Right ventricle myocardium superior (tissue), 1 donor: ENCODE measurements at regions not wholly inside any gene's neighbourhood (a gene's known extent, or its start where the extent isn't known, plus 50 kb on each side); places are given as distances from the start of the nearest gene placed in this dataset. TPM values are rescaled to one million over a fixed set of nuclear protein-coding genes. Genes with fewer than 3 reads are reported as not detected.
"Not testable (repeated sequence)": the region's sequence is repeated elsewhere in the genome, so short reads cannot be mapped to it uniquely, and the experiment has no call there.

Experiments used
- ATAC-seq: fragments of 200-7000 bp; cut with Tn5 transposase; one replicate; pipeline ENCODE4 v1.9.1; 2020; ENCODE audit warnings: mild to moderate bottlenecking; ENCODE audit not compliant: poor library complexity
- DNase-seq: peaks from one replicate; pipeline ENCODE4 v3.0.0-alpha.2; 2020
- intact Hi-C: fragments of 100-400 bp; cut with DNase I; formaldehyde crosslinking; loops from one replicate; pipeline ENCODE4 v1.11.2; 2022
- microRNA-seq: library from miRNA; unstranded; fragments of <30 nt; microRNA quantifications from one replicate; pipeline ENCODE4 v1.2.0, GENCODE V29; 2020
- donor health status: DM: no; HTN: yes; CAD: no; lungs with severe emphysema.

DNA sequence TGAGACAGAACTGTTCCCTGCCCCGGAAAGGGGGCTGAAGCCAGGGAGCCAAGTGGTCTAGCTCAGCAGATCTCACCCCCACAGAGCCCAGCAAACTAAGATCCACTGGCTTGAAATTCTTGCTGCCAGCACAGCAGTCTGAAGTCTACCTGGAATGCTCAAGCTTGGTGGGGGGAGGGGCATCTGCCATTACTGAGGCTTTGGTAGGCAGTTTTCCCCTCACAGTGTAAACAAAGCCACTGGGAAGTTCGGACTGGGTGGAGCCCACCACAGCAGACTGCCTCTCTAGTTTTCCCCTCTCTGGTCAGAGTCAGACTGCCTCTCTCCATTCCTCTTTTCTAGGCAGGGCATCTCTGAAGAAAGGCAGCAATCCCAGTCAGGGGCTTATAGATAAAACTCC is 68.5 kb upstream of the MAN1A1 start:
- intact Hi-C loops, DNase-seq, ATAC-seq: not testable (repeated sequence)

- DNase-seq (no peak), ATAC-seq (no peak)
- intact Hi-C loops, result no loop called here
These were observed 57.6 kb upstream of the MAN1A1 start for GRCh38 chr6:119407156-119407555.

DNA sequence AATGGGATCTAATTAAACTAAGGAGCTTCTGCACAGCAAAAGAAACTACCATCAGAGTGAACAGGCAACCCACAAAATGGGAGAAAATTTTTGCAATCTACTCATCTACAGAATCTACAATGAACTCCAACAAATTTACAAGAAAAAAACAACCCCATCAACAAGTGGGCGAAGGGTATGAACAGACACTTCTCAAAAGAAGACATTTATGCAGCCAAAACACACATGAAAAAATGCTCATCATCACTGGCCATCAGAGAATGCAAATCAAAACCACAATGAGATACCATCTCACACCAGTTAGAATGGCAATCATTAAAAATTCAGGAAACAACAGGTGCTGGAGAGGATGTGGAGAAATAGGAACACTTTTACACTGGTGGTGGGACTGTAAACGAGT is 55.6 kb upstream of the MAN1A1 start:
- ATAC-seq, DNase-seq, intact Hi-C loops: not testable (repeated sequence)

Small RNA genes in the stretch of these regions (microRNA-seq; reads per million reads assigned to microRNA genes)
- not detected for gene MIR3144
